ENCODE measurements at regions not wholly inside any gene's neighbourhood (a gene's known extent, or its start where the extent isn't known, plus 50 kb on each side); places are given as distances from the start of the nearest gene placed in this dataset.

DNA sequence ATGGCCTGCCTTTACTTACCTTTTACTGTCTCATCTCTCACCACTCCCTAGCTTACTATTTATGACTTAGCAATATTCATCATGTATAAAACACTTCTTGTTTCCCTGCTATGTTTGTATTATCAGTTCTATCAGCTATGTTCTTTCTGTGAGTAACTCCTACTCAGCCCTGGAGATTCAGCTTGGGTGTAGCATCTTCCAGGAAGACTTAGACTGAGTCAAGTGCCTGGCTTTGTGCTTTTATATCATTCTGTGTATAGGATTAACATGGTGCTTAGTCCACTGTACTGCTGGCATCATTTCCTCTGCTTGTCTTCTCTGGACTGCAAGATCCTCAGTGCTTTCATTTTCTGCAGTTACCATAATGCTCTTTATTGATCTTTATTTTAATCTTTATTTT, 257.8 kb downstream of the BTBD3 start:
- TF ChIP-seq, protein P1, sequence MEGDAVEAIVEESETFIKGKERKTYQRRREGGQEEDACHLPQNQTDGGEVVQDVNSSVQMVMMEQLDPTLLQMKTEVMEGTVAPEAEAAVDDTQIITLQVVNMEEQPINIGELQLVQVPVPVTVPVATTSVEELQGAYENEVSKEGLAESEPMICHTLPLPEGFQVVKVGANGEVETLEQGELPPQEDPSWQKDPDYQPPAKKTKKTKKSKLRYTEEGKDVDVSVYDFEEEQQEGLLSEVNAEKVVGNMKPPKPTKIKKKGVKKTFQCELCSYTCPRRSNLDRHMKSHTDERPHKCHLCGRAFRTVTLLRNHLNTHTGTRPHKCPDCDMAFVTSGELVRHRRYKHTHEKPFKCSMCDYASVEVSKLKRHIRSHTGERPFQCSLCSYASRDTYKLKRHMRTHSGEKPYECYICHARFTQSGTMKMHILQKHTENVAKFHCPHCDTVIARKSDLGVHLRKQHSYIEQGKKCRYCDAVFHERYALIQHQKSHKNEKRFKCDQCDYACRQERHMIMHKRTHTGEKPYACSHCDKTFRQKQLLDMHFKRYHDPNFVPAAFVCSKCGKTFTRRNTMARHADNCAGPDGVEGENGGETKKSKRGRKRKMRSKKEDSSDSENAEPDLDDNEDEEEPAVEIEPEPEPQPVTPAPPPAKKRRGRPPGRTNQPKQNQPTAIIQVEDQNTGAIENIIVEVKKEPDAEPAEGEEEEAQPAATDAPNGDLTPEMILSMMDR (IDR thresholded peaks at IDR 0.05; ENCODE audit: insufficient read depth, low read length, poor library complexity, severe bottlenecking) = no peak
- no peak for TF ChIP-seq EZH2phosphoT487 (conservative IDR thresholded peaks at IDR 0.05; ENCODE audit: low read length)
